CD14-positive monocyte (primary cell): ENCODE measurements at regions not wholly inside any gene's neighbourhood (a gene's known extent, or its start where the extent isn't known, plus 50 kb on each side); places are given as distances from the start of the nearest gene placed in this dataset.

ENCODE experiments used
- DNase-seq, 3 donors: peaks; one replicate each; pipeline ENCODE4 v3.0.0-alpha.2; 2011 to 2022
- H2AFZ ChIP-seq: 2 replicates; pipeline ENCODE4 v1.6.0; 2012; ENCODE audit warnings: mild to moderate bottlenecking, low read depth, low read length, inconsistent platforms; ENCODE audit not compliant: insufficient read depth, poor library complexity, severe bottlenecking
- H3K27ac ChIP-seq, 2 donors: 1 replicate in 1 of 2; 2 replicates in 1 of 2; pipeline ENCODE4 v1.5.1; 2012 to 2013; ENCODE audit warnings: low read length in 2 of 2, control low read depth in 1 of 2, inconsistent platforms in 1 of 2, low read depth in 1 of 2, mild to moderate bottlenecking in 1 of 2
- H3K27me3 ChIP-seq, 2 donors: one replicate each; pipeline versions ENCODE4 v1.6.0 to v1.6.1; 2011 to 2013; ENCODE audit warnings: low read length in 2 of 2; ENCODE audit not compliant: control insufficient read depth in 2 of 2, insufficient read depth in 2 of 2
- H3K36me3 ChIP-seq, 2 donors: replicated peaks in 1 of 2; 1 replicate in 1 of 2; 2 replicates in 1 of 2; pipeline versions ENCODE4 v1.5.1 to v1.6.1; 2012 to 2013; ENCODE audit warnings: low read length in 2 of 2, control low read depth in 1 of 2, inconsistent platforms in 1 of 2, mild to moderate bottlenecking in 1 of 2; ENCODE audit not compliant: insufficient read depth in 2 of 2, control insufficient read depth in 1 of 2
- H3K4me1 ChIP-seq, 2 donors: 1 replicate in 1 of 2; 2 replicates in 1 of 2; pipeline versions ENCODE4 v1.5.1 to v1.6.1; 2012 to 2013; ENCODE audit warnings: low read length in 2 of 2, control low read depth in 1 of 2, inconsistent platforms in 1 of 2, mild to moderate bottlenecking in 1 of 2, moderate library complexity in 1 of 2; ENCODE audit not compliant: insufficient read depth in 2 of 2, control insufficient read depth in 1 of 2
- H3K4me2 ChIP-seq: replicated peaks from 2 replicates; pipeline ENCODE3; 2012; ENCODE audit warnings: low read length, moderate library complexity, mild to moderate bottlenecking; ENCODE audit not compliant: poor library complexity, severe bottlenecking; ENCODE audit errors: extremely low read depth
- H3K4me3 ChIP-seq, 3 experiments: fragments of 200-600 bp in 1 of 3; sonication (generic) in 1 of 3; replicated peaks in 1 of 3; 1 replicate in 2 of 3; 2 replicates in 1 of 3; pipeline ENCODE4 v1.5.1; 2011 to 2013; ENCODE audit warnings: low read length in 3 of 3, mild to moderate bottlenecking in 3 of 3, control low read depth in 2 of 3, low read depth in 2 of 3, inconsistent platforms in 1 of 3, moderate library complexity in 1 of 3
- H3K79me2 ChIP-seq: 2 replicates; pipeline ENCODE4 v1.6.0; 2012; ENCODE audit warnings: mild to moderate bottlenecking, control low read depth, inconsistent platforms, low read length, moderate library complexity; ENCODE audit not compliant: insufficient read depth
- H3K9ac ChIP-seq: 2 replicates; pipeline ENCODE4 v1.6.0; 2017; ENCODE audit warnings: low read length, mild to moderate bottlenecking; ENCODE audit not compliant: insufficient read depth, poor library complexity, severe bottlenecking
- H3K9me3 ChIP-seq, 2 donors: replicated peaks in 1 of 2; 1 replicate in 1 of 2; 2 replicates in 1 of 2; pipeline versions ENCODE4 v1.5.1 to v1.6.1; 2012 to 2013; ENCODE audit warnings: low read length in 2 of 2, control low read depth in 1 of 2; ENCODE audit not compliant: control insufficient read depth in 1 of 2, insufficient read depth in 1 of 2
- H4K20me1 ChIP-seq: 2 replicates; pipeline ENCODE4 v1.6.0; 2012; ENCODE audit warnings: mild to moderate bottlenecking, low read length, control low read depth, moderate library complexity; ENCODE audit not compliant: insufficient read depth
- H3K27ac Mint-ChIP-seq, 7 donors: one replicate each; pipeline ENCODE4 v1.8.0; 2020; ENCODE audit warnings: mild to moderate bottlenecking in 7 of 7, mixed read lengths in 7 of 7, moderate library complexity in 6 of 7, inconsistent platforms in 2 of 7
- H3K27me3 Mint-ChIP-seq, 3 donors: one replicate each; pipeline ENCODE4 v1.8.0; 2021 to 2022; ENCODE audit warnings: low read depth in 3 of 3, mild to moderate bottlenecking in 3 of 3, mixed read lengths in 3 of 3, moderate library complexity in 3 of 3, inconsistent platforms in 1 of 3
- H3K36me3 Mint-ChIP-seq, 2 donors: one replicate each; pipeline ENCODE4 v1.8.0; 2020; ENCODE audit warnings: mixed read lengths in 2 of 2, inconsistent platforms in 1 of 2, mild to moderate bottlenecking in 1 of 2
- H3K4me1 Mint-ChIP-seq: one replicate; pipeline ENCODE4 v1.8.0; 2020; ENCODE audit warnings: mild to moderate bottlenecking, mixed read lengths
- H3K4me3 Mint-ChIP-seq, 2 donors: one replicate each; pipeline ENCODE4 v1.8.0; 2020; ENCODE audit warnings: mild to moderate bottlenecking in 2 of 2, mixed read lengths in 2 of 2, moderate library complexity in 1 of 2
- H3K9me3 Mint-ChIP-seq, 7 donors: one replicate each; pipeline ENCODE4 v1.8.0; 2020 to 2022; ENCODE audit warnings: mixed read lengths in 7 of 7, mild to moderate bottlenecking in 6 of 7, moderate library complexity in 6 of 7, inconsistent platforms in 2 of 7
- WGBS: methylation state at CpG from one replicate; pipeline ENCODE4 v1.1.5; 2013; ENCODE audit warnings: missing lambda C conversion rate; ENCODE audit not compliant: insufficient coverage; 5-methylcytosine and 5-hydroxymethylcytosine counted together
- intact Hi-C, 2 donors: fragments of 100-400 bp; cut with micrococcal nuclease; formaldehyde crosslinking; loops; one replicate each; pipeline versions ENCODE4 v1.15.0 to v1.15.1; 2023
- TF ChIP-seq, protein P1 (sequence below): fragments of 200-600 bp; IDR thresholded peaks from one replicate; pipeline ENCODE4 v1.8.0; 2022; ENCODE audit warnings: antibody characterized with exemption, mild to moderate bottlenecking

DNA sequence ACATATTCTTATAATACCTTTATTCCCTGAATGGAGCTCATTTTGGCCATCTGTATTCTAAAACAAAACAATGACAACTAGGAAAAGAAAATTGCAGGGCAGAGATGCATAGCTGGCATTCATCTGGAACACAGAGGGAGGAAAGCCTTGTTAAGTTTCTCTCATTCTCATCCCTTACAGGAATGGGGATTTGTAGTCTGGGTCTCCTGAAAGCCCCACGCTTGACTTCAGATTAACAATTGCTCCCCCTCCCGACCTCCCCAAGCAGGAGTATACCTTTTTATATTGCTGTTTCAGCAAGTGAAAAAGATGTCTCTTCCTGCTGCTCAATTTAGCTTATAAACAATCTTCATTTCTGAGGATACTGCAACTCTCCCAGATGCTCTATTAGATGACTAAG is 812.1 kb downstream of the EFNA5 start:
- Histone ChIP-seq H3K9ac (no peak overlapping the region), H3K27me3 (no peaks in the 10 kb centered on the region), H3K27ac (no peak overlapping the region), H3K79me2 (no peaks in the 10 kb centered on the region), H3K36me3 (no peaks in the 10 kb centered on the region), H4K20me1 (no peaks in the 10 kb centered on the region), H3K4me2 (no peak overlapping the region), H3K4me1 (no peaks in the 10 kb centered on the region), H3K9me3 (no peaks in the 10 kb centered on the region), H3K4me3 (no peak overlapping the region), H2AFZ (no peak overlapping the region)
- TF ChIP-seq, protein P1, sequence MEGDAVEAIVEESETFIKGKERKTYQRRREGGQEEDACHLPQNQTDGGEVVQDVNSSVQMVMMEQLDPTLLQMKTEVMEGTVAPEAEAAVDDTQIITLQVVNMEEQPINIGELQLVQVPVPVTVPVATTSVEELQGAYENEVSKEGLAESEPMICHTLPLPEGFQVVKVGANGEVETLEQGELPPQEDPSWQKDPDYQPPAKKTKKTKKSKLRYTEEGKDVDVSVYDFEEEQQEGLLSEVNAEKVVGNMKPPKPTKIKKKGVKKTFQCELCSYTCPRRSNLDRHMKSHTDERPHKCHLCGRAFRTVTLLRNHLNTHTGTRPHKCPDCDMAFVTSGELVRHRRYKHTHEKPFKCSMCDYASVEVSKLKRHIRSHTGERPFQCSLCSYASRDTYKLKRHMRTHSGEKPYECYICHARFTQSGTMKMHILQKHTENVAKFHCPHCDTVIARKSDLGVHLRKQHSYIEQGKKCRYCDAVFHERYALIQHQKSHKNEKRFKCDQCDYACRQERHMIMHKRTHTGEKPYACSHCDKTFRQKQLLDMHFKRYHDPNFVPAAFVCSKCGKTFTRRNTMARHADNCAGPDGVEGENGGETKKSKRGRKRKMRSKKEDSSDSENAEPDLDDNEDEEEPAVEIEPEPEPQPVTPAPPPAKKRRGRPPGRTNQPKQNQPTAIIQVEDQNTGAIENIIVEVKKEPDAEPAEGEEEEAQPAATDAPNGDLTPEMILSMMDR, result no peak
- Mint-ChIP-seq H3K4me3 (no peak overlapping the region), H3K27ac (no peak overlapping the region), H3K27me3 (no peaks in the 10 kb centered on the region), H3K36me3 (no peaks in the 10 kb centered on the region), H3K4me1 (peaks cover 6% of the 10 kb centered on the region), H3K9me3 (peaks cover 0 to 3% (median 0%) of the 10 kb centered on the region in 7 donors)
- WGBS, result 60% methylated on average over 1 of the region's 2 CpGs
- no peak for DNase-seq
- intact Hi-C loops, result no loop called here

DNA sequence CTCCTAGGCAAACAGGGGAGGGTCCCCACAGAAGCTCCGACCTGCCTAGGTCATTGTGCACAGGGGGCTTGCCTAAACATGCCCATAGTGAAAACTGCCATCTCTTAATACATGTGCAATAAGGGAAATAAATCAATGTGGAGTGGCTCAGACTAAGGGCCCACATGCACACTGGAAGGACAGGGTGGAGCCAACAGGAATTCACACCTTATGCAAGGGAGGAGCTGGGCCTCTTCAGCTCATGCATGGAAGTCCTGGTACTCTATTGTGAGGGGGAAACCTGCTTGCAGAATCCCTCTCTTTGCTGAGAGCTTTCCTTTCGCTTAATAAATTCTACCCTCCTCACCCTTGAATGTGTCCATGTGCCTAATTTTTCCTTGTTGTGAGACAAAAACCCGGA is 815.8 kb downstream of the EFNA5 start:
- no peak overlapping the region for H3K27ac Mint-ChIP-seq
- peaks cover 0 to 3% (median 0%) of the 10 kb centered on the region in 7 donors for H3K9me3 Mint-ChIP-seq
- TF ChIP-seq, protein P1, result no peak
- intact Hi-C loops, result no loop called here
- H3K9me3 ChIP-seq, result no peaks in the 10 kb centered on the region
- H3K4me2 ChIP-seq, result no peak overlapping the region
- no peak overlapping the region for H2AFZ ChIP-seq
- no peak for DNase-seq
- H3K36me3 ChIP-seq, result no peaks in the 10 kb centered on the region
- no peak overlapping the region for H3K9ac ChIP-seq
- no peaks in the 10 kb centered on the region for H3K27me3 Mint-ChIP-seq
- no peaks in the 10 kb centered on the region for H3K79me2 ChIP-seq
- H3K36me3 Mint-ChIP-seq, result no peaks in the 10 kb centered on the region
- H3K27me3 ChIP-seq, result no peaks in the 10 kb centered on the region
- no peak overlapping the region for H3K4me3 Mint-ChIP-seq
- H3K4me1 Mint-ChIP-seq, result no peaks in the 10 kb centered on the region
- WGBS, result no CpG with 5 or more reads among the region's 3 CpGs
- H3K4me1 ChIP-seq, result no peaks in the 10 kb centered on the region
- no peak overlapping the region for H3K4me3 ChIP-seq
- H4K20me1 ChIP-seq, result no peaks in the 10 kb centered on the region
- H3K27ac ChIP-seq, result no peak overlapping the region
